Karpas-422 (cell line): ENCODE measurements at regions not wholly inside any gene's neighbourhood (a gene's known extent, or its start where the extent isn't known, plus 50 kb on each side); places are given as distances from the start of the nearest gene placed in this dataset.

Source experiments
- DNase-seq: peaks from one replicate; pipeline ENCODE4 v3.0.0-alpha.2; 2015
- H2AFZ ChIP-seq: fragments of 200-600 bp; sonication (generic); 2 replicates; pipeline ENCODE4 v1.6.1; 2014; ENCODE audit warnings: antibody characterized with exemption, low read length, mixed read lengths
- H3K27ac ChIP-seq: fragments of 200-600 bp; sonication (generic); 2 replicates; pipeline ENCODE4 v1.5.1; 2014; ENCODE audit warnings: mild to moderate bottlenecking, low read length, moderate library complexity
- H3K27me3 ChIP-seq: fragments of 200-600 bp; sonication (generic); 2 replicates; pipeline ENCODE4 v1.6.1; 2014; ENCODE audit warnings: low read length, mixed read lengths
- H3K36me3 ChIP-seq: fragments of 200-600 bp; sonication (generic); 2 replicates; pipeline ENCODE4 v1.6.1; 2014; ENCODE audit warnings: low read length, mixed read lengths; ENCODE audit not compliant: insufficient read depth
- H3K4me1 ChIP-seq: fragments of 200-600 bp; sonication (generic); 2 replicates; pipeline ENCODE4 v1.6.1; 2014; ENCODE audit warnings: mild to moderate bottlenecking, low read length, mixed read lengths
- H3K4me2 ChIP-seq: fragments of 200-600 bp; sonication (generic); 2 replicates; pipeline ENCODE4 v1.6.1; 2014; ENCODE audit warnings: low read length, low read depth, mild to moderate bottlenecking; ENCODE audit not compliant: poor library complexity, severe bottlenecking
- H3K4me3 ChIP-seq: fragments of 200-600 bp; sonication (generic); 2 replicates; pipeline ENCODE4 v1.5.1; 2014; ENCODE audit warnings: mild to moderate bottlenecking, antibody characterized with exemption, low read length, mixed read lengths
- H3K79me2 ChIP-seq: fragments of 200-600 bp; sonication (generic); 2 replicates; pipeline ENCODE4 v1.6.1; 2014; ENCODE audit warnings: mild to moderate bottlenecking, low read length, mixed read lengths
- H3K9ac ChIP-seq: fragments of 200-600 bp; sonication (generic); 2 replicates; pipeline ENCODE4 v1.6.0; 2014; ENCODE audit warnings: low read length
- H3K9me2 ChIP-seq: fragments of 200-600 bp; sonication (generic), shearing (Covaris generic); replicated peaks from 2 replicates; pipeline ENCODE4 v1.6.0; 2014; ENCODE audit warnings: mild to moderate bottlenecking, low read length, moderate library complexity; ENCODE audit not compliant: insufficient read depth
- H3K9me3 ChIP-seq: fragments of 300-700, 200-600 bp; sonication (generic); 2 replicates; pipeline ENCODE4 v1.6.1; 2014; ENCODE audit warnings: low read length, mixed read lengths
- H4K20me1 ChIP-seq: fragments of 200-600 bp; sonication (generic); 2 replicates; pipeline ENCODE4 v1.6.1; 2014; ENCODE audit warnings: mild to moderate bottlenecking, antibody characterized with exemption, low read length, low read depth; ENCODE audit not compliant: insufficient read depth

DNA sequence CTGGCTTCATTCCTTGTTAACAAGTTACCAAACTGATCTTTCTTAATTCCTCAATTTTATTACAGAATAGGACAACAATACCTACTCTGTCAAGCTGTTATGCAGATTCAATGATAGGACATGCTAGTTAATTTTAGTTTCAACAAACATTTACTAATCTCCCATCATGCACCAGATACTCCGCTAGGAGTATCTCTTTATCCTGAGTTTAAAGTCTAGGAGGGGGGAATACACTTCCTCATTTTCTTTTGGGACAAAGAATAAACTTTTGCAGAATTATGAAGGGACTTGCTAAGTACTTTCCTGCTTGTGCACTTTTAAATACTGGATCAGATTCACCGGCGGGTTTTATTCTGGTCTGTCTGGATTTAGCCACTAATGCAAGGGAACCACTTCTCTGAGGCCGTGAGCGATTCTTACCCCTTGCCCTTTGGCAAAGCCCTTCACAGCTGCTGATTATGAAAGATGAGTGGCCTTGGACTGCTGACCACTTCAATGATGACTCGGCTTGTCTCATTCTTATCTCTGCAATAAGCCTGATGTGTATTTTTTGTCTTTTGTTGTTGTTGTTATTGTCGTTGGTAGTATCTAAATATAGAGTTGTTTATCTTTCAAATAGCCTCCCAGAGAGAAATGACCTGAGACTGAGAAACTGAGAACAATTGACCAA, 73.9 kb downstream of the RMI1 start:
- Histone ChIP-seq H3K27ac (no peak overlapping the region), H3K9ac (no peak overlapping the region), H3K79me2 (no peaks in the 10 kb centered on the region), H2AFZ (no peak overlapping the region), H3K9me3 (no peaks in the 10 kb centered on the region), H3K4me2 (no peak overlapping the region), H3K4me3 (no peak overlapping the region), H3K4me1 (no peaks in the 10 kb centered on the region), H3K27me3 (no peaks in the 10 kb centered on the region), H4K20me1 (no peaks in the 10 kb centered on the region), H3K36me3 (no peaks in the 10 kb centered on the region), H3K9me2 (no peaks in the 10 kb centered on the region)
- no peak for DNase-seq

DNA sequence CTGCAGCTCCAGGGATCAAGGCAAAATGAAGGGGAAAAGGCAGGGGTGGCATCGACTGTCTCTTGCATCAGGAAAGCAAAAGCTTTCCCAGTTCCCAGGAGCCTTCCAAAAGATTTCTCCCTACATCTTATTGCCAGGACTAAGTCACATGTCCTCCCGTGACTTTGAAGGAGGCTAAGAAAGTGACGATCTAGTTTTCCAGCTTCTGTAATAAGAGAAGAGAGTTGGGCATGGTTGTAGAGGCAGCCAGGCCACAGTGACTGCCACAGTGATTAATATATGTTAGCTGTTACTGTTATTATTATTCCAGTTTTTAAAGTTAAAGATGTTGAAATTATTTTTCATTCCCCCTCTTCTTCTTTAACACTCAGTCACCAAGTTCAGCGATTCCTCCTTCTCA, 77.1 kb downstream of the RMI1 start:
- Histone ChIP-seq H3K4me1 (no peaks in the 10 kb centered on the region), H3K4me3 (no peak overlapping the region), H3K36me3 (no peaks in the 10 kb centered on the region), H3K9me2 (no peaks in the 10 kb centered on the region), H3K27me3 (no peaks in the 10 kb centered on the region), H3K4me2 (no peak overlapping the region), H3K27ac (no peak overlapping the region), H2AFZ (no peak overlapping the region), H3K79me2 (no peaks in the 10 kb centered on the region), H4K20me1 (no peaks in the 10 kb centered on the region), H3K9ac (no peak overlapping the region), H3K9me3 (no peaks in the 10 kb centered on the region)
- no peak for DNase-seq

- Histone ChIP-seq H3K27ac (no peak overlapping the region), H3K9ac (no peak overlapping the region), H2AFZ (no peak overlapping the region), H3K9me2 (no peaks in the 10 kb centered on the region), H3K27me3 (no peaks in the 10 kb centered on the region), H3K9me3 (no peaks in the 10 kb centered on the region), H3K4me3 (no peak overlapping the region), H3K36me3 (no peaks in the 10 kb centered on the region), H3K79me2 (no peaks in the 10 kb centered on the region), H3K4me2 (no peak overlapping the region), H4K20me1 (no peaks in the 10 kb centered on the region), H3K4me1 (no peaks in the 10 kb centered on the region)
- no peak for DNase-seq
Measured at GRCh38 chr9:84059936-84060335, 79.3 kb downstream of the RMI1 start.

GRCh38 chr9:84061613-84062193, 81.1 kb downstream of the RMI1 start:
- no peaks in the 10 kb centered on the region for H3K9me3 ChIP-seq
- H3K27me3 ChIP-seq = no peaks in the 10 kb centered on the region
- no peaks in the 10 kb centered on the region for H3K9me2 ChIP-seq
- H3K4me2 ChIP-seq = no peak overlapping the region
- no peak overlapping the region for H2AFZ ChIP-seq
- H3K9ac ChIP-seq = no peak overlapping the region
- no peaks in the 10 kb centered on the region for H3K4me1 ChIP-seq
- no peak overlapping the region for H3K27ac ChIP-seq
- H3K36me3 ChIP-seq = no peaks in the 10 kb centered on the region
- H3K79me2 ChIP-seq = no peaks in the 10 kb centered on the region
- DNase-seq = no peak
- no peaks in the 10 kb centered on the region for H4K20me1 ChIP-seq
- no peak overlapping the region for H3K4me3 ChIP-seq

GRCh38 chr9:84062538-84062937, 81.9 kb downstream of the RMI1 start:
- Histone ChIP-seq H3K4me2 (no peak overlapping the region), H3K9me2 (no peaks in the 10 kb centered on the region), H2AFZ (no peak overlapping the region), H3K27ac (no peak overlapping the region), H4K20me1 (no peaks in the 10 kb centered on the region), H3K9me3 (no peaks in the 10 kb centered on the region), H3K79me2 (no peaks in the 10 kb centered on the region), H3K4me3 (no peak overlapping the region), H3K27me3 (no peaks in the 10 kb centered on the region), H3K4me1 (no peaks in the 10 kb centered on the region), H3K36me3 (no peaks in the 10 kb centered on the region), H3K9ac (no peak overlapping the region)
- no peak for DNase-seq

DNA sequence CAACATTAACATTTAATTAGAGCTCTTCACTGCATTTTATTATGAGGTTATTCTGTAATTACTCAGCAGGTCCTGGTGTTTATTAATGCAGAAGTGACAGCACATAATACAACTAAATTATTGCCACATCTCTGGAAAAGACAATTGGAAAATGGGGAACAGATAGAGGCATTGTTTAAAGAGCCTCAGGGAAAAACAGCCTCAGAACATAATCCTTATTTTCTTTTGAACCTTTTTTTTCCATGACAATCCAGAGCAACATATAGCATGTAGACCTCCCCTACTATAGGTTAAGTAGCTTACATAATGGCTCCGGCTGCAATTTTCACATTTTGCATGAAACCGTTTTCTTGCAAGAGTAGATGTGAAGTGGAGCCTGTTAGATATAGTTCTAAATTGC, 87.2 kb downstream of the RMI1 start:
- no peaks in the 10 kb centered on the region for H3K36me3 ChIP-seq
- no peaks in the 10 kb centered on the region for H3K4me1 ChIP-seq
- H3K79me2 ChIP-seq = no peaks in the 10 kb centered on the region
- no peaks in the 10 kb centered on the region for H3K9me2 ChIP-seq
- no peak overlapping the region for H3K4me3 ChIP-seq
- no peak overlapping the region for H3K4me2 ChIP-seq
- no peak for DNase-seq
- no peak overlapping the region for H2AFZ ChIP-seq
- no peaks in the 10 kb centered on the region for H3K27me3 ChIP-seq
- no peaks in the 10 kb centered on the region for H3K9me3 ChIP-seq
- no peak overlapping the region for H3K9ac ChIP-seq
- no peaks in the 10 kb centered on the region for H4K20me1 ChIP-seq
- H3K27ac ChIP-seq = no peak overlapping the region

DNA sequence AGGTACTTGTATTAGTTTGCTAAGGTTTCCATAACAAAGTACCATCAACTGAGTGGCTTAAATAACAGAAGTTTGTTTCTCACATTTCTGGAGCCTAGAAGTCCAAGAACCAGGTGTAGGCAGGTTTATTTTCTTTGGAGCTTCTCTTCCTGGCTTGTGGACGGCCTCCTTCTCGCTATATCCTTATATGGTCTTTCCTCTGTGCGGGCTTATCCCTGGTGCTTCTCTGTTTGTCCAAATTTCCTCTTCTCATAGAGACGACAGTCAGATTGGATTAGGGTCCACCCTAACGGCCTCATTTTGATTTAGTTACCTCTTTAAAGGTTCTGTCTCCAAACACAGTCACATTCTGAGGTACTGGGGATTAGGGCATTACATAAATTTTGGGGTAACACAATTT, 88.3 kb downstream of the RMI1 start:
- Histone ChIP-seq H2AFZ (no peak overlapping the region), H3K4me1 (no peaks in the 10 kb centered on the region), H3K27ac (no peak overlapping the region), H4K20me1 (no peaks in the 10 kb centered on the region), H3K9me2 (no peaks in the 10 kb centered on the region), H3K9me3 (no peaks in the 10 kb centered on the region), H3K36me3 (no peaks in the 10 kb centered on the region), H3K27me3 (no peaks in the 10 kb centered on the region), H3K4me2 (no peak overlapping the region), H3K4me3 (no peak overlapping the region), H3K9ac (no peak overlapping the region), H3K79me2 (no peaks in the 10 kb centered on the region)
- DNase-seq = no peak

DNA sequence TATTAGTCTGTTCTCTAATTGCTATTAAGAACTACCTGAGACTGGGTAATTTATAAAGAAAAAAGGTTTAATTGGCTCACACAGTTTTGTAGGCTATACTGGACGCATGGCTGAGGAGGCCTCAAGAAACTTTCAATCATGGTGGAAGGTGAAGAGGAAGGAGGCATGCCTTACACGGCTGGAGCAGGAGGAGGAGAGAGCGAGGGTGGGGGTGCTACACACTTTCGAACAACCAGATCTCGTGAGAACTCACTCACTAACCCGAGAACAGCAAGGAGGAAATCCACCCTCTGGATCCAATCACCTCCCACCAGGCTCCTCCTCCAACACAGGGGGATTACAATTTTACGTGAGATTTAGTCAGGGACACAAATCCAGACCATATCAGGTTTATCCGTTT, 90.0 kb downstream of the RMI1 start:
- Histone ChIP-seq H3K79me2 (no peaks in the 10 kb centered on the region), H3K36me3 (no peaks in the 10 kb centered on the region), H3K9me2 (no peaks in the 10 kb centered on the region), H3K9ac (no peak overlapping the region), H4K20me1 (no peaks in the 10 kb centered on the region), H3K4me2 (no peak overlapping the region), H3K27me3 (no peaks in the 10 kb centered on the region), H3K27ac (no peak overlapping the region), H3K4me1 (no peaks in the 10 kb centered on the region), H3K9me3 (no peaks in the 10 kb centered on the region), H2AFZ (no peak overlapping the region), H3K4me3 (no peak overlapping the region)
- no peak for DNase-seq
